Activated naive CD8-positive, alpha-beta T cell treated with anti-CD3 and anti-CD28 coated beads for 36 hours (primary cell): ENCODE measurements at regions not wholly inside any gene's neighbourhood (a gene's known extent, or its start where the extent isn't known, plus 50 kb on each side); places are given as distances from the start of the nearest gene placed in this dataset.

Experiments
- DNase-seq: peaks from one replicate; pipeline ENCODE4 v3.0.0; 2021
- H3K27ac Mint-ChIP-seq: one replicate; pipeline ENCODE4 v1.8.0; 2022; ENCODE audit warnings: mild to moderate bottlenecking, moderate library complexity, mixed read lengths
- H3K27me3 Mint-ChIP-seq: one replicate; pipeline ENCODE4 v1.8.0; 2022; ENCODE audit warnings: mild to moderate bottlenecking, mixed read lengths
- H3K36me3 Mint-ChIP-seq: one replicate; pipeline ENCODE4 v1.8.0; 2021; ENCODE audit warnings: mild to moderate bottlenecking, mixed read lengths
- H3K4me1 Mint-ChIP-seq: one replicate; pipeline ENCODE4 v1.8.0; 2021; ENCODE audit warnings: mixed read lengths
- H3K4me3 Mint-ChIP-seq: one replicate; pipeline ENCODE4 v1.8.0; 2022; ENCODE audit warnings: mild to moderate bottlenecking, moderate library complexity, mixed read lengths
- H3K9me3 Mint-ChIP-seq: one replicate; pipeline ENCODE4 v1.8.0; 2022; ENCODE audit warnings: mixed read lengths

DNA sequence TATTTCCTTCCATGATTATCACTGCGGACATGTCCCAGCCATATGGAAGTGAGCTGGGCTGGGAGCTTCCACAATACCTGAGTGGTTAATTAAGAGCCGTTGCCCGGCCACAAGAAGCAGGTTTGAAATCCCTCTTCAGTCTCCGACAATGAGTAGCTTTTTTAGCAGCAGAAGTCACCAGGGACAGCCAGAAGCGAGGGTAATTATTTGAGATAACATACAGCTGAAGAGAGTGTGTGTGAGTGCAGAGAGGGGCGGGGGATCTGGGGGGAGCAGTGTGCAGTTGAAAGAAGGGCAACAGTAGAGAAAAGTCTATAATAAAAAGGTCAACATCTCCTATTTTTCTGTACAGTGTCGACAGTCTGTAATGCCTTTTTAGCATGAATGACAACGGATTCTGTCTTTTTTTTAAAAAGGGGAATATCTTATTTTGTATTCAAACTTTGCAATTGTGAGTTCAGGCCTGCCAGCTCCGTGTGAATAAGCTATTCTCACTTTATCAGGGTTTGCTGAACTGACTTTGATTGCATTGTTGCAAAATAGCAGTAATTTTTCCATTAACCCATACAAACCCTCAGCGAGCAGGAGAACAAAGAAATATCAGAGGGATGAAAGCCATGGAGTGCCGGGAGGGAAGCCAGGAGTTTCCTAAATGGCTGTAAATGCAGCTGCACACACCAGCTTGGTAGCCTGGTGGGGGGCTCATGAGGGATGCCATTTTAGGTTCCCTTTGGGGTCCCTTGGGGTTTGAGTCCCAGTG is 220.3 kb upstream of the IRX3 start:
- H3K36me3 Mint-ChIP-seq: no peaks in the 10 kb centered on the region
- no peaks in the 10 kb centered on the region for H3K4me1 Mint-ChIP-seq
- no peaks in the 10 kb centered on the region for H3K9me3 Mint-ChIP-seq

DNA sequence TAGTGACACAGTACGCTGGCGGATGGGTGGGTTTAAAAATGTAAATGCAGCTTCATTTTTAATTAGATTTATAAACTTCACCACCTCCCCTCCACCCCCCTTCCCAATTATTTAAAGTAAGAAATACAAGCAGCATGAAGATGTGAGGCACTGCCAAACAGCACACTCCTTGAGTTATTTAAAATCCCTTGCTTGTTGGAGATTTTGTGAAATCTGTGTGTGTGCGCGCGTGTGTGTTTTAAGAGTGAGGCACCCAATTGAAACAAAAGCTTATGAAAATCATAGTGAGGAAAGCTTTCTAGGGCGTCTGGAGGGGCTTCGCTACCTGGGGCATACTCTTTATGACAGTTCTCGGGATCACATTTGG is 219.6 kb upstream of the IRX3 start:
- no peak for DNase-seq
- Mint-ChIP-seq H3K9me3 (no peaks in the 10 kb centered on the region), H3K4me3 (no peak overlapping the region), H3K27me3 (peaks cover 34% of the 10 kb centered on the region), H3K36me3 (no peaks in the 10 kb centered on the region), H3K27ac (no peak overlapping the region), H3K4me1 (no peaks in the 10 kb centered on the region)

More for the DNA sequence above, 220.3 kb upstream of the IRX3 start:
- Mint-ChIP-seq H3K27ac (no peak overlapping the region), H3K4me3 (no peak overlapping the region), H3K27me3 (peaks cover 33% of the 10 kb centered on the region)
- DNase-seq: no peak

DNA sequence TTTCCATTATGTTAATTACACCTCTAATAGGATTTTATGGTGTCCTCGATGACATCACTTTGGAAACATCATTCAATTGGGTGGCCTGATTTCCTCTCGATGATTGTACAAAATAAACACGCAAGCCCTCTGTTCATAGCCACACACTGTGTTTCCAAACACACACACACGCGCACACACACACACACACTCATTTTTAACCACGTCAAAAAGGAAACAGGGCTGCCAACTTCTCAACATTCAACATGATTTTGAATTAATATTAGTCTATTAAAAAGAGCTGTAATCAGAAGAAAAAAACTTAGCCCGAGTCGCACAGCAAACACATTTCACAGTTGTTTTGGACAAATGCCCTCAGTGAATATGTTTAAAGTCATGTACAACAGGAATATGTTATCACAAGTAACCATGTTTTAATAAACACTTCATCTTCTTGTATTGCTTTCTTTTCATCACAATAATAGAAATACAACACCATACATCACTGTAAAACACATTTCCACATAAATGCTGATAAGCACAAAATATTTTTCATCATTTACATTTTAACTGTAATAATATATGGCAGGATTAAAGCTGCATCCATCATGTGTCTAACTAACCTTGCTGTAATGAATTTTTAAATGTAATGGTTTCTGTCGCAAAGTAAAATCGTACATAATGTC is 219.1 kb upstream of the IRX3 start:
- Mint-ChIP-seq H3K9me3 (no peaks in the 10 kb centered on the region), H3K27me3 (peaks cover 34% of the 10 kb centered on the region), H3K4me1 (no peaks in the 10 kb centered on the region), H3K27ac (no peak overlapping the region), H3K36me3 (no peaks in the 10 kb centered on the region), H3K4me3 (no peak overlapping the region)
- DNase-seq: no peak

DNA sequence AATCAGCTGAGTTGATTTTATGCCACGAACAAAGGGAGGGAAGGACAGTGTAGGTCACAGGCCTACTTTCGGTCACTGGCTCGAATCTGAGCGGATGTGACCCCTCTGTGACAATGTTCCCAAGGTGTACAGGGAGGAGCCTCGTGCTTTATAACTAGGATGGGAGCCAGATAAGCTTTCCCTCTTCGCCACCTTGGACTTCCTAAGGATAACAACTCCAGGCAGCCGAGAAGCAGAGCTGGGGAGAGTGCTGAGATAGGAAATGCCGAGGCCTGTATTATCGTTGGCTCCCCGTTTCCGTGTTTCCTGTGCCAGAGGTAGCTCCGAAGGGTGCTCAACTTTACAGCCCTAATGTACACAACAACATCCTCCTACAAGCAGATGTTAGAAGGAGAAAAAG is 217.8 kb upstream of the IRX3 start:
- no peak for DNase-seq
- H3K4me1 Mint-ChIP-seq: no peaks in the 10 kb centered on the region
- no peaks in the 10 kb centered on the region for H3K9me3 Mint-ChIP-seq
- H3K36me3 Mint-ChIP-seq: no peaks in the 10 kb centered on the region
- H3K27me3 Mint-ChIP-seq: peaks cover 34% of the 10 kb centered on the region
- H3K4me3 Mint-ChIP-seq: no peak overlapping the region
- H3K27ac Mint-ChIP-seq: no peak overlapping the region

DNA sequence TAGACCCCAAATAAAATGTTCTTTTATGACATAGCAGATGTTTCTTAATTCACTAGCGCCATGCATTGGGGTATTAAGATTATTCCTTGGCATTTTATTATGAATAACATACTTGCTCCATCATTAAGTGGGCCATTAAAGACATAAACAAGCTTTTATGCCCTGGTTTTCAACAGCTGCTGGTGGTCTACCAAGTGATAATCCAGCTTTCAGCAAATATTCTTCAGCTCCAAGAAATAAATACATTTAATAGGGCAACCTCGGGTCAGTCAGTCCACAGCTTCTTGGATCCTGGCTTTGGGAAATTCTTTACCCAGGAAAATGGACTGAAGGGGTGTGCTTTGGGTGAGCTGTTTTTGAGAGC is 217.3 kb upstream of the IRX3 start:
- no peak for DNase-seq
- no peaks in the 10 kb centered on the region for H3K36me3 Mint-ChIP-seq
- H3K4me3 Mint-ChIP-seq: no peak overlapping the region
- peaks cover 34% of the 10 kb centered on the region for H3K27me3 Mint-ChIP-seq
- no peaks in the 10 kb centered on the region for H3K9me3 Mint-ChIP-seq
- no peak overlapping the region for H3K27ac Mint-ChIP-seq
- no peaks in the 10 kb centered on the region for H3K4me1 Mint-ChIP-seq

DNA sequence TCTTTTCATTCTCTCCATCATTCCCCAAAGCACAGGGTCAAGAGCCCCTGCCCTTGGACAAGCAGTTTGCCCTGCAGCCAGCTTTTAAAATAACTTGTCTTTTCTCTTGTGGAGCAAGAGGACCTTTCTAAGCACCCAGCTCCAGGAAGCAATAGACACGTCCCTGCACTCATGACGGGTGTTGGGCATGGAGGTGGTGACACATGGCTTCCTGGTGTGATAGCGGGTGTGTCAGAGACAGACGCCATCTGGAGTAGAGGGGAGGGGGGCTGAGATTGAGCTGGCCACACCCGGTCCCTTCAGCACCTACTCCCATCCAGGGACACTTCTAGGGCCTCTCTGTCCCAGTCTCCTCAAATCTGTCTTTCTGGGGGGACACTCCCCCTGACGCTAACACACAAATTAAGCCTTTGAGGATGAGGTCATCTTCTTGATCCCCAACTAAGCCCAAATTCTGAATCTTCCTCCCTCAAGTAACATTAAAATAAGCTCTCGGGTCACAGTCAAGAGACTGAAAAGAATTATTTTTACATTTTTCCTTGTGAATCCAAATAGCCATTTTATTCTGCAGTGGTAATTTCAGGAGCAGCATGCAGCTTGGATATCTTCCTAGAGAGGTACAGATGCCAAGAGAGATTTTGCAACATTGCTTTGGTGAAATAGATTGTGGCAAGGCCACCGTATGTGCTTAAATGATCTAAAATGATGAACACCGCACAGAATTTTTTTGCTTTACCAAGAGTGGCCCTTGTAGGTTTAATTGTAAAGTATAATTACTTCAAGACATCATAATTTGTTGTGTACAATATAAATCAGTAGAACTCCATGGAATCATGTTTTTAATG is 216.6 kb upstream of the IRX3 start:
- H3K4me3 Mint-ChIP-seq: no peak overlapping the region
- H3K36me3 Mint-ChIP-seq: no peaks in the 10 kb centered on the region
- peaks cover 34% of the 10 kb centered on the region for H3K27me3 Mint-ChIP-seq
- no peak overlapping the region for H3K27ac Mint-ChIP-seq
- DNase-seq: no peak
- H3K9me3 Mint-ChIP-seq: peaks cover 1% of the 10 kb centered on the region
- H3K4me1 Mint-ChIP-seq: no peaks in the 10 kb centered on the region

DNA sequence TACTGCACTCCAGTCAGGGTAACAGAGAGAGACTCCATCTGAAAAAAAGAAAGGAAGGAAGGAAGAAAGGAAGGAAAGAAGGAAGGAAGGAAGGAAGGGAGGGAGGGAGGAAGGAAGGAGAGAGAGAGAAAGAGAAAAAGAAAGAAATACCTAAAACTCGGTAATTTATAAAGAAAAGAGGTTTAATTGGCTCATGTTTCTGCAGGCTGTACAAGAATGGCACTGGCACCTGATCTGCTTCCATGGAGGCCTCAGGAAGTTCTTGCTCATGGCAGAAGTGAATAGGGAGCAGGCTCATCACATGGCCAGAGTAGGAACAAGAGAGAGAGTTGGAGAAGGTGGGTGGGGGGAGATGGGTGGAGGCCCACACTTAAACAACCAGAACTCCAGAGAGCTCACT is 215.2 kb upstream of the IRX3 start:
- Mint-ChIP-seq H3K27me3 (peaks cover 34% of the 10 kb centered on the region), H3K36me3 (no peaks in the 10 kb centered on the region), H3K4me1 (no peaks in the 10 kb centered on the region), H3K9me3 (peaks cover 7% of the 10 kb centered on the region), H3K27ac (no peak overlapping the region), H3K4me3 (no peak overlapping the region)
- no peak for DNase-seq

DNA sequence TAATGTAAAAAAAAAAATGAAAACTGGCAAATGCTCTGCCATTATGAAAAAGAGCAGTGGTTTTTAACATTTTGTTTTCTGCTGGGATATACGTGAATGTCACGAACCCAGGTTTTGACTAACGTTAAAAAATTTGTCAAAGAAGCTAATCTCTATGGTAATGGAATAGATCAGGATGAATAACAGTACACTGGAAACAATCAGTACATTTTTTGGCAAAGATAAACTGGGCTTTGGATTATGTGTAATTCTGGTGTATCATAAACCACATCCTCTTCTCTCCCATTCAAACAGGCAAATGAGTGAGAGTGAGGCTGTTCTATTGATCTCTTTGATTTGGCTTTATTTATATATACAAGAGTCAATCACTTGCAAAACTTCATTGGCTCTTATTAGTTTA is 207.0 kb upstream of the IRX3 start:
- Mint-ChIP-seq H3K36me3 (no peaks in the 10 kb centered on the region), H3K4me3 (no peak overlapping the region), H3K27ac (no peak overlapping the region), H3K4me1 (no peaks in the 10 kb centered on the region), H3K27me3 (peaks cover 3% of the 10 kb centered on the region), H3K9me3 (peaks cover 7% of the 10 kb centered on the region)
- DNase-seq: no peak

DNA sequence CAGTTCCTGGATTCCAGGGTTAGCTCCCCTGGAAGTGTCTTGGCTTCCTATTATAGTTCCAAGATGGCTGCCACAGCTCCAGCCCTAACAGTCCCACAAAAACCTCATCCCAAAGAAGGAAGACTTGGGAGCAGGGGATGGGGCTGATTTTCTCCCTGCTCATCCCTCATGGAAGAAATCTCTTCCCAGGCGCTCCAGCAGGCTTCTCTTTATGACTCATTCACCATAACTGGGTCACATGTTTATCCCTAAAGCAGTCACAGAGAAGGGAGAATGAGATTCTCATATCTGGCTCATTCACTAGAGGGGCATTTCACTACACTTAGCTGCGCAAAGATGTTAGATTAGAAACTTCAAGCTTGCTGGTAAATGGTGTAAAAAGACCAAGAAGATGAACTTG is 206.5 kb upstream of the IRX3 start:
- DNase-seq: no peak
- no peak overlapping the region for H3K27ac Mint-ChIP-seq
- peaks cover 3% of the 10 kb centered on the region for H3K27me3 Mint-ChIP-seq
- H3K4me1 Mint-ChIP-seq: no peaks in the 10 kb centered on the region
- no peaks in the 10 kb centered on the region for H3K36me3 Mint-ChIP-seq
- peaks cover 4% of the 10 kb centered on the region for H3K9me3 Mint-ChIP-seq
- H3K4me3 Mint-ChIP-seq: no peak overlapping the region

DNA sequence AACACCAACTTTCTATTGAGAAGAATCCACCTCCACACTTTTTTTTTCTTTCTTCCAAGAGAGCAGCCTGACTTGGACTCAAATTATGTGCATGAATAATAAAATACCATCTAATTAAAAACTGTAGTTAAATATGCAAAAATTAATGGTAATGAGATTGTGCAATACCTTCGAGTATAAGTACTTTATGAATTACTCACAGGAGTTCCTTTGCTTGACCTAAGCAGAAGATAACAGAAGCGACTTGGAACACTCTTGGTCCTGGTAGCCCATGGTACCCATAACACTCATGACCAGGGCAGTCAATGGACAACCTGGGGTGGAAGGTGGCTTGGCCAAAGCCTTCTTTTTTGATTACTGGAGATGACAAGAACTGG is 203.5 kb upstream of the IRX3 start:
- H3K4me1 Mint-ChIP-seq: no peaks in the 10 kb centered on the region
- H3K36me3 Mint-ChIP-seq: no peaks in the 10 kb centered on the region
- no peak overlapping the region for H3K4me3 Mint-ChIP-seq
- no peak for DNase-seq
- no peak overlapping the region for H3K27ac Mint-ChIP-seq
- H3K9me3 Mint-ChIP-seq: no peaks in the 10 kb centered on the region
- H3K27me3 Mint-ChIP-seq: peaks cover 2% of the 10 kb centered on the region

DNA sequence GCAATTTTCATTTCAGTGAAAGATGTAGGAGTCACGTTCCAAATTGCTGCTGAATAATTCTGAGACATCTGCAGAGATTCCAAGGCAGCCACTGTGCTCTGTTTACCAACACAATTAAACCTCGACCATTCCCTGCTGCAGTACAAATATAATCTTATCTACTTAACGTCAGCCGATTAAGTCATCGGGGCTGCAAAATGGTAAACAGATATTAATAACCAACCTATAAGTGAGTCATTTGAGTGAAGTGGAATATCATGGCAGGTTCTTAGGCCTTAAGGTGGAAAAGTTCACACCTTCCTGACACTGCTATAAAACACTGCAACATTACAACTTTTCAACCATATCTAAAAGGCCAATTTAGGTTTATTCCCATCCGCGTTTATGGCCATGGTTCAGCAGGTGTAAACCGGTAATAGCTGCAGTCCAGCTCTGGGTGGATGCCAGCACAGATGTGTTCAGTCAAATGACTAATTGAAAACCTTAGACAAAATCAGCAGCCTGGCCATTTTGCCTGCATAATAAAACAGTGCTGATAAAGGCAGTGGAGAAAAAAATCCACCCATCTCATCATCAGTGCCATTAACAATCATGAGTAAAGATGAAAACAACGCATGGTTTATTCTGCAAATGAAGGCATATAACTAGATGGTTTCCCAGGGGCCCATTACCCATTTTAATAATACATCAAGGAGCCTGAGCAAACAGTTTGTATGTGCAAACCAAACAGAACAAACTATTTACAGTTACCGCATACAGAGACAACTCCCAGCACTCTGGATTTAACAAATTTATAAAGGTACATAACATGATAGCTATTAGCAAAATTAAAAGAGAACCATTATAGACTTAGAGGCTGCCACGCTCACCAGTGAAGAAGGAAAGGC is 202.9 kb upstream of the IRX3 start:
- Mint-ChIP-seq H3K9me3 (no peaks in the 10 kb centered on the region), H3K4me1 (no peaks in the 10 kb centered on the region), H3K4me3 (no peak overlapping the region), H3K36me3 (no peaks in the 10 kb centered on the region), H3K27me3 (no peaks in the 10 kb centered on the region), H3K27ac (no peak overlapping the region)
- DNase-seq: no peak

DNA sequence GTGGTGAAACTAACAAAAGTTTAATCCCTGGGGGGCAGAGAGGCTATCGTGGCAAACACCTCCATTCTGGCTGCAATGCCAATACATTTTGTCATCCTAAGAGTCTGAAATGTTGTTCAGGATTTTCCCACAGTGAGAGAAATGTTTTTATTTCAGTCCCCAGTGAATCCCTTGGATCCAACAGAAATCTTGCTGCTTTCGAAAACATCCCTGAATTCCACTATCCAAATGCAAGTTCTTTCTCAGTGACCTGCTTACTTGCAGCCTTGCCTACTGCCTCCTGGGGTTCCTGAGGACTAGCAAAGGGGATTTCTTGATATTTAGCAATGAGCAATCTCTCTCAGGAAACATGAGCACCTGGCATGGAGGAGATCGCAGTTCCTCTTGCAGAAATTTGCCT is 202.1 kb upstream of the IRX3 start:
- no peaks in the 10 kb centered on the region for H3K36me3 Mint-ChIP-seq
- DNase-seq: no peak
- H3K4me1 Mint-ChIP-seq: no peaks in the 10 kb centered on the region
- no peak overlapping the region for H3K4me3 Mint-ChIP-seq
- H3K9me3 Mint-ChIP-seq: no peaks in the 10 kb centered on the region
- no peaks in the 10 kb centered on the region for H3K27me3 Mint-ChIP-seq
- no peak overlapping the region for H3K27ac Mint-ChIP-seq

DNA sequence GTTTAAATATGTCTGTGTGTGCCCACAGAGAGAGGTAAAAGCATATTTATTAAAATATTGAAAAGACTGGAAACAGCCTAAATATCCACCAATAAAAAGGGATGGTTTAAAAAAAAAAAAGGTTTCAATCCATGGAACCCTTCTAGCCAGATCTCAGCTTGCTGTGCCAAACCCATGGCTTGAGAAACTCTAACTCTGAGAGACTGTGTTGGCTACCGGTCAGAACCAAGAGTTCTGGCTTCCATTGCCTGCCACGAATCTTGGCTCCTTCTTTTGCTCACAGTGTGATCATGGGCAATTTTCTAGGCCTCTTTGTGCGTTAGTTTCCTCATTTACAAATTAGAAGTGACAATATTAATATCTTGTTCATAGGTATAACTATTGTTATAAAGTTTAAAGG is 201.3 kb upstream of the IRX3 start:
- Mint-ChIP-seq H3K27me3 (no peaks in the 10 kb centered on the region), H3K4me3 (no peak overlapping the region), H3K9me3 (no peaks in the 10 kb centered on the region), H3K27ac (no peak overlapping the region), H3K4me1 (no peaks in the 10 kb centered on the region), H3K36me3 (no peaks in the 10 kb centered on the region)
- no peak for DNase-seq

DNA sequence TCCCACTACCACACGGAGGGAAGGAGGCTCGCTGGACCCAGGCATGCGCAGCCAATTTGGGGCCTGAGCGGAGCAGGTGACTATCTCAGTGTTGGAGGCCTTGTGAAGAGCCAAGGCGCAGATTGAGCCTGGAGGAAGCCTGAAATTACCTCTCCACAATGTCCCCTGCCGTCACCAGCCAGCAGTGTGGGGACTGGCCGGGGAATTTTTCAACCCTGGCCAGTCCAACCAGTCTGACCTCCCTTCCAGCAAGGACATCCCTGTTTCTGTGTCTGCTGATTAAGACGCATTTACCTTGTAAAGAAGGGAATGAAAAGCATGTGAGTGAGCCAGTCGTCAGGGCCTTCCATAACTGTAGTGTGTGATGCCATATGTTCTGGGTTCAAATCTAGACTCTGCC is 198.1 kb upstream of the IRX3 start:
- no peaks in the 10 kb centered on the region for H3K36me3 Mint-ChIP-seq
- H3K27me3 Mint-ChIP-seq: no peaks in the 10 kb centered on the region
- DNase-seq: no peak
- no peak overlapping the region for H3K4me3 Mint-ChIP-seq
- H3K4me1 Mint-ChIP-seq: no peaks in the 10 kb centered on the region
- no peaks in the 10 kb centered on the region for H3K9me3 Mint-ChIP-seq
- no peak overlapping the region for H3K27ac Mint-ChIP-seq
